NCI-H146 (cell line): ENCODE measurements at regions not wholly inside any gene's neighbourhood (a gene's known extent, or its start where the extent isn't known, plus 50 kb on each side); places are given as distances from the start of the nearest gene placed in this dataset.
"Not testable (repeated sequence)": the region's sequence is repeated elsewhere in the genome, so short reads cannot be mapped to it uniquely, and the experiment has no call there.

ENCODE experiments used
- DNase-seq: peaks from one replicate; lab custom pipeline; 2025; lab: John Stamatoyannopoulos, UW

DNA sequence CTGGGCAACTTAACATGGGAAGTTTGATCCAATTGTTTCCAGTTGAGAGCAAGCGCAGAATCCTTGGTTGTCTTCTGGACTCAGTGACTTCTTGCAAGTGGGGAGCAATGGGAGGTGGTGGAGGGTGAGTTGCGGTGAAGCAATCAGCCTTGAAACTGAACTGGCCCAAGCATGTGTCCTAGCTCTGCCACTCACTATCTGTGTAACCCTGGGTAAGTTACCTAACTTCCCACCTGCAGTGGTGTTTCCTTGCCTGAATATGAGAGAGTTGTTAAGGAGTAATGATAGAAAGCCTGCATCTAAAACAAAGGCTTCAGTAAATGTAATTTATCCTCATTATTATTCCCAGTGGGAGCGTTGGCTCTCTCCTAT, 132.5 kb upstream of the NFIA start:
- no peak for DNase-seq

DNA sequence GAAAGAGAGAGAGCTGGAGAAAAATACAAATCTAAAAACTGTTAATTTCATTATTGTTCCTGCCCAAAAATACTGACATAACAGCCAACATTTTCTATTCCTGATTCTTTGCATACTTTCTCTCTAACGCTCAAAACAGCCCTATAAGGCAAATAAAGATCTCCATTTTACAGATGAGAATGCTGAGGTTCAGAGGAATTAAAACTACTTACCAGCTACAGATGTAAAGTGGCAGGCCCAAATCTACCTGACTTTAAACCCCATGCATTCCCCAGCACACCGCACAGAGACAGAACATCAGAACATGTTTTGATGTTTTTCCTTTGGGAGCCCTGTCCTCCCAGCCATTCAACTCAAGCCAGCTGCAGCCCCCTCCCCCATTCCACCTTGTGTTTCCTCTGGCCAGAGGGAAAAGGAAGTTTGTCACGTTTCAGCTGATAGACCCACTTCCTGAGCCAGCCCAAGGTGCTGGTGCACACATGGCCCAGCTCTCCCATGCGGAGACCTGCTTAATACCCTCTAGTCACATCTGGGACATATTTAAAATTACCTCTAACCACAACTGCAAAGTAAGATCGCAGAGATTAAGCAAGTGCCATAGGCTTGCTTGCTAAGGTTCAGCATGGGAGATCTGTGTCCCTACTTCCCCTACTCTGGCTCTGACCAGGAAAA, 133.1 kb upstream of the NFIA start:
- DNase-seq: no peak

DNA sequence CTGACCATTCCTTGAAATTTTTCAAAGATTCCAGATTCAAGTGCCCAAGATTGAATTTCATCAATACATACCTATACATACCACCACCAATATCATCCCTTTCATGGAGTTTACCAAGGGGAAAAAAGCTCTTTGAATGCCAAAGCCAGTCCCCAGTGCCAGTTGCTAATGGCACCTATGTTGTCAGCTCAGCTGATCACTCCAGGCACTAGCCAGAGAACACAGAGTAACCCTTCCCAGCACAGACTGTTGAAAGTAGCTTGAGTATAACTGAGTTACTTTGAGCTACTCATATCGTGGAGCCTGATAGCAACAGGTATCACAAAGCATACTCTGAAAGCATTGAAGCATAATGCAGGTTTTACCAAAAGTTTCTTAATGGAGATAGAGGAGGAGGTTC, 133.9 kb upstream of the NFIA start:
- DNase-seq: no peak

DNA sequence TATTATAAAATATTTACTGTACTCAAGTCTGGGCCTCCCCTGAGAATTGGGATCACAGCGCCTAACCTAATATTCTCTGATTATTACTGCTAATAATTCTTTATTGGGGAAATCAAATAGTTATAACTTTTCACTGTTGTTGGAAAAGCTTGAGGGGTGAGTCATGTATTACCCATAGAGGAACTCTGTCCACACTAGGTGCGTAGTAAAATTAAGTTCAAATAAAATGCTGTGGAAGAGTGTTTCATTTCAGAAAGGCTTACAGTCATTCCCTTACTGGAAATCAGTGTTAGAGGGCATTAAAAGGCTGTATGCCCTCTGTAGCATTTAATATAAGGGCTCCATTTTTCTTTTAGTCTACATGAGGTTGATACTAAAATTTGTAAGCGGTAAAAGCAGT, 135.0 kb upstream of the NFIA start:
- no peak for DNase-seq

DNA sequence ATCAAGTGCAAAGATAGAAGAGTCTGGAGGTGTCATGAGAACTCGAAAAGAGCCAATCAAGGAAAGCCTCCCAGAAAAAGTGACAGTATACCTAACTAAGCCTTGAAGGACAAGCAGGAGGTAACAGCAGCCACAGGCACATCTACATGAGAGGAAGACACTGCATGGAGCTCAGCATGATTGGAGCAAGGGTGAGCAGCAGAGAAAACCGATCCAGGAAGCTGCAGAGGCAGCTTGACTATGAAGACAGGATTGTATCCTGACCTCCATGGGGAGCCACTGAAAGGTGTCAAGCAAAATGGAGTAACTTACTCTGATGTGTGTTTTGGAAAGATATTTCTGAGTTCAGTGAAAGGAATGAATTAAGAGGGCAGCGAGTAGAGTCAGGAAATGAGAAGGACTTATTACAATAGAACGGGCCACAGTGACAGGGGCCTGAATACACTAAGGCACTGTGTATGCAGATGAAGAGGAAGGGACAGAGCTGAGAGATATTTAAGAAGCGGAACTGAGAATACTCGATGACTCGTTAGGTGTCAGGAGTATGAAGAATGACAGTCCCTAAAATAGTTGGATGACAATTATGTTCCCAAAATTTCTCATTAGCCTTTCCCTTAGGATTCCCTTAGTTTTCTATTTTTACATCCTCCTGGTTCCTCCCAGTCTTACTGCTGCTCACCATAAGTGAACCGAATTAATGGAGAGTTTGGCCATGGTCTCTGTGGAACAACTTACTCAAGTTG, 139.3 kb upstream of the NFIA start:
- no peak for DNase-seq

DNA sequence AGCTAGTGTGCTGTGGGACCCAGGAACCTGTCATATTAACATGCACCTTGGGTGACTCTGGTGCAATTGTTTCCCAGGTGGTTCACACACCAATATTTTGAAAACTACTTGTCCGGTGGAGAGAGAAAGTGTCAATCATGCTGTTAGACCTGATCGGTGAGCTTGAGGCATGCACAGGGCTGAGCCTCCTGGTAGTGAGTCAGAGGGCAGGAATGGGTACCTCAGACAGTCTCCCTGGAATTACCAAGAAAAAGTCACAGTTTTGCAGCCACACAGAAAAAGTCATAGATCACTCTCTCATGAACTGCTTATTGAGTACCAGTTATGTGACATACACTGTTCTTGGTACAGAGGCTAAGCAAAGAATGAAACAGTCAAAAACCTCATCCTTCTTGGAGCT, 140.1 kb upstream of the NFIA start:
- DNase-seq: no peak

DNA sequence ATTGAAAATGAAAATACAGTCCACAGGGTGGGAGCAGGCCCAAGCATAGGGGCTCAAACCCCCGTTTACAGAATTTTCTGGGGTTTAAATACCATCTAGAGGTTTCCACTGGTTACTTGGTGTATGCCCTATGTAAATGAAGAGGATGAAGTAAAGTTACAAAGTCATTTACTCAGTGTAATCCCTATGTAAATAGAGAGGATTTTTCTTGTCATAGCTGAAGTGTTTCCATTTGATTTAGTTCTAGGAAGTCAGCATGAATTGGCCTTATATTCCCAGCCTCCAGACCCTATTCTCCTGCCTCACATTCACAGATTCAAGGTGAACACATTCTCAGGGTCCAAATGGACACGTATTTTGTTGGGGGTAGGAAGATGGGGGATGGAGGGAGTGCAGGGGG, 141.7 kb upstream of the NFIA start:
- not testable (repeated sequence) for DNase-seq

DNA sequence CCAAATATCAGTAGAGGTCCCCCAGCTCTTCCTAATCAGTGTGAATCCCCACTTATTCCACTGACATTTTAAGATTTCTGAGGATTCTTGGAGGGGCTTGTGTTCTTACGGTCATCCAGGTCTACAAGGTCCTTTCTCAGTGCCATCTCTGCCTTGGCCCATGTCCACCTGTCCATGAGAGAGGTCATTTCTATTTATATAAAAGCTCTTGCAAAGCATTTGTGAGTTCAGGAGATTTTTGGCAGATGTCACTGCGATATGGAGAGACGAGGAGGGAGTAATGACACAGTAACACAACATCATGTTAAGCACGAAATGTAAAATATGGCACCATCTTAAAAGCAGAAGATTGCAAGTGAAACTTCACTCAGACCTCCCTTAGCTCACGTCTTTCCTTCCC, 144.6 kb upstream of the NFIA start:
- no peak for DNase-seq

DNA sequence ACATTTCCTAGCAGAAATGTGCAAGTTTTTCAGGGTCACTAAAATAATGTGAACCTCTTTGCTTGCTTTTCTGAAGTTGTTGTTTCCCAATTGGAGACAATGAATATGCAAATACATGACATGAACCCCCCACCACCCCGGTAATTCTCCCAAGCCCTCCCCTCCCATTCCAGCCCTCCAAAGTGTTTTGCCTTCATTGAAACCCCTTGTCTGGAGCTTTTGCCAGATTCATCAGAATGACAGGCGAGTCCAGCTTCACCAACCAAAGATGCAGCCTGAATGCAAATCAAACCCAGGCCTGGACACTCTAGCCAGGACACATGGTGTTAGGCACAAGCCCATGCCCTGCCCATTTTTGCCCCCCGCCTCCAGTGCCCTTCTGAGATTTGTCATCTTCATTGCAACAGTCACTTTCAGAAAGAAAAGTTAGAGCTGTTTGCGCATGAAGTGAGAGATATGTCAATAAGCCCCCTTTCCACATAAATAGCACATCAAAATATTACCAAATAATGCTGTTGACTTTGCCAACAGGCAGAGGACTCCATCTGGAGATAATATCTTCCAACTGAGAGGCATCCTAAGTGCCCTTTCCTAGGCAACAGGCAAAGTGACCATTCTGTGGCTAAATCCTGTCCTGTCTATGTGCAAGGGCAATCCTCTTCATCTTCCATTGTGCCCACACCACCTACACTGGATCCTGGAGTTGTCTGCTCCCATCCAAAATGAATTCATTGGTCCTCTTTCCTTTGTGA, 145.6 kb upstream of the NFIA start:
- no peak for DNase-seq

DNA sequence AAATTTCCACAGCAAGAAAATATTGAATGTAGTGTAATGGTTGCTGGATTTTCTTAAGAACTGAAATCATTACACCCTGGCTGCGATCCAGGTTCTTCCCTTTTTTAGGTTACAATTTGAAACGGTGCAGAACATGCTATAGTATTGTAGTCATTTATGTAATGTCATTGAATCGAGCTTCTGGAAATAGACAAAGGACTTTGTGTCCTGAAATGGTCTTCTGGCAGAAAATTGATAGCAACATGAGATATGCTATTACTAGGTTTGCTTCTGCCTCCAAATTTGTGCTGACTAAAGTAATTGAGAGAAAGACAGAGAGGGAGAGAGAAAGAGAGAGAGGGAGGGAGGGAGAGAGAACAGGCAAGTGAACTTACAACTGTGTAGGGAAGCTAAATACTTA, 146.2 kb upstream of the NFIA start:
- DNase-seq: no peak

DNA sequence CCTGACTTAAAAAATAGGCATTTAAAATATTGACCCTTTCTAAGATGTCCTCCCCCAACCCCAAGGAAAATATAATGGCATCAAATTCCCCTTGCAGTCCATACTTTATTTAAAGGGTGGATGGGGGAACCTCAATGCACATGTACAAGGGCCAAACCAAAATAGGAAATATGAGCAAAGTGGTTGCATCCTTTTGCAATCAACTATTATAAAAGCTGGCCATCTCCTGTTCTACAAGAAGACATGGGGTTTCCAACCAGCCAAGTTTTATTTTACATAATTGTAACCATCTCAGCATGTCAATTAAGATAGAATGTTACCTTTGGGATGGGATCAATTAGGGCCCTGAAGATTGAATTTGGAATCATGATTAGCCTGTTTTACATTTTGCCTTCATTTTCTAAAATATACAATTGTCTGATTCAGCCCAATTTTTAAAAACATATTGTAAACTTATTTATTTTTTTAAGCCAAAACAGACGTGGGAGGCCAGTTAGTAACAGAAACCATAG, 146.7 kb upstream of the NFIA start:
- DNase-seq: no peak

DNA sequence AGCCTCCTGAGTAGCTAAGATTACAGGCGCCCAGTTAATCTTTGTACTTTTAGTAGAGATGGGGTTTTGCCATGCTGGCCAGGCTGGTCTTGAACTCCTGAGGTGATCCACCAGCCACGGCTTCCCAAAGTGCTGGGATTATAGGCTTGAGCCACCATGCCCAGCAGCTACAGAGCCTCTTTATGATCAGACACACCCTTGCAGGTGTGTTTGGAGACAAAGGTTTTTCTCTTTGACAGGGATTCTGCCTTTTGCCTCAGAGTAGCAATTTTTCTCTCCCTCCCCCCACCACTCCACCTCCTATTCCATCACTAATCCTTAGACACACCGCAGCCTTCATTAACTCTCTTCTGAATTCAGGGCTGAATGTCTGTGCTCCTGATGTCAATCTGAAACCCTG, 152.2 kb upstream of the NFIA start:
- DNase-seq: no peak

DNA sequence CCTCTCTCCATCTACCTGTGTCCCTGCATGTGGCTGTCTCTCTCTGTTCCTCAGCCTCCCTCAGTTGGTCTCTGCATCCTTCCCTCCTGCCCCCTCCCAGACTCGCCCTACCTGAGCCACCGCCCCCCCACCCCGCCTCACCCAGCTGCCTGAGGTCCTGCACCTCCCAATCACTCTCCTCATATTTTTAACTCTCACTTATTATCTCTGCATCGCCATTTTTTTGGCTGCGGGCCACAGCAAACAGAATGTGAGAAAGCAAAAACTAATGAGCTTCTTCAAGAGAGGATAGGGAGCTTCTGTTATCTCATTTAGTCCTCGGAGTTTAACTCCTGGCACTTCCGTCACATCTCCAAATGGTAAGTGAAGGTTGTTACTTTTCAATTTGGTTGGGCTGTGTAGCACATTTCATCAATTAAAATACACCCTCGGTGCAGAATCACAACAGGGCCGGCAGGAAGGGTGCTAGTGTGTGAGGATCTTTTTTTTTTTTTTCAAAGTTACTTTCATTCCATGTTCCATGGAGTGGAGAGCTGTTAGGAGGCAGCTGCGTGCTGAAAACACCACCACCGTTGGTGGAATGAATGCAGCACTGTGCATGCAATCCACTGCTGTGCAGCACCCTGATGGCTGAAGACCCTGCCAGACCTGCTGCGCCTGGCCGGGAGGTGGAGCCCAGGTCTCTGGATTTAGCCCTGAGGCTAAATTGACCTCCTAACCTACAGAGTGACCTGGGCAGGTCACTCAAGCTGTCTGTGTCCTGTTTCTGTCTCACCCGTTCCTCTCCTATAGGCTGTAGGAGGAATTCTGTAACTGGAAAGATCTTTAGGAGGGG, 157.2 kb upstream of the NFIA start:
- DNase-seq: no peak

DNA sequence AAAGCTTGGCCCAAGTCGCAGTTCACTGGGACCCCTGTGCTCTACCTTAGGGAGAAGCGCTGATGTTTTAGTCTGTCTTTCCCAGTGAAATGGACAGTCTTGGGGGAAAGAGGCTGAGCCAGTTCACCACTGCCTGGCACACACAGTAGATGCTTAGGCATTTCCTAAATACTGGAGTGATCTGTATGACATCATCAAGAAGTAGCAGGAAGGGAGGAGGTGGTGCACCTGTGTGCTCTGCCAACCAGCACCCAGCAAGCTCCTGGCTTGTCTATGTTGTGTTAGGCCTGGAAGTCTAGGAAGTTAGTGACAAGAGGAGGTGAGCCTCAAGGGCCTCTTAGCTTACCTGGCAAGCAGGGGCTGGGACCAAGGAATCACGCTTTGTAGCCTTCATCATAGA, 158.2 kb upstream of the NFIA start:
- DNase-seq: no peak

DNA sequence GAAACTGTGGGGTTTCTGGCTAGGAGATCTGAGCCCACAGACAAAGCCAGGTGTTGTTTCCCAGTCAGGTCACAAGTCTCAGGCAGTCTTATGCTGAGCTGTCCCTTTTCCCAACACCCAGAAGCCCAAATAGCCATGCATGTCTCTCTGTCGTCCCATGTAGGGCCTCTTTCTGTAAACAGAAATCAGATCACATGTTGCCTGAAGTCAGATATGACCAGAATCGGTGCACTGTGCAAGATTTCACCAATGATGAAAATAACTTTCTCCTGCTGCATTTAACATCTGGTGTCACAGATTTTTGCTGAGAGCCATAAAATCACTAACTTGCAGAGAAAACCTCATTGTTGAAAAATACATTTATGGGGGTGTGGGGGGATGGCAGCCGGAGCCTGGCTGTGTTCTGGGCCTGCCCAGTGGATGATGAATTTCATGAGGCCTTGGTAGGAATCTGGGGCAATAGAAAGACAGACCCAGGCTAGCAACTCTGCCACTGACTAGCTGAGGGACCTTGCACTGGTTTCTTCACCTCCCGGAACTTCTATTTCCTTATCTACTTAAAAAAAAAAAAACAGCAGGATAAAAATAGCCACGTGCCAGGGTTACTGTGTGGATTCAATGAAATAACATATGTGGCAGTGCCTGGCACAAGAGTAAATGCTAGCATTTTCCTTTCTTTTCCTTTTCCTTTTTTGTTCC, 158.8 kb upstream of the NFIA start:
- DNase-seq: no peak

DNA sequence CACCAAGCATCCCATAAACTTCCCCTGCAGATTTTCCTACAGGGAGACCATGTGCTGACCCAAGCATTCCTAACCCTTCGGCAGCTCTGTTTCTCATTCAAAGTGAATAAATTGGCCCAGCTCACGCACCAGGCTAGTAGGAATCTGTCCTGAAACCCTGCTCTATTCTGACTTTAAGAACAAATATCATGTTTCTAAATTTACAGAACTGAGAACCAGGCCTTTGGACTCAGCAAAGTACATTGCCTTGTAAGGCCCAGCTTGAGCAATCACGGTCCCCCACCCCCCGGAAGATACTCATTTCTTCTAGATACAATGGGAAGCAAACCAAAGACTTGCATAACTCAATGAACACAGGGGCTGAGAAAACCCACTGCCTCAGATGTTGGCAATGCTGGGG, 160.1 kb upstream of the NFIA start:
- no peak for DNase-seq

DNA sequence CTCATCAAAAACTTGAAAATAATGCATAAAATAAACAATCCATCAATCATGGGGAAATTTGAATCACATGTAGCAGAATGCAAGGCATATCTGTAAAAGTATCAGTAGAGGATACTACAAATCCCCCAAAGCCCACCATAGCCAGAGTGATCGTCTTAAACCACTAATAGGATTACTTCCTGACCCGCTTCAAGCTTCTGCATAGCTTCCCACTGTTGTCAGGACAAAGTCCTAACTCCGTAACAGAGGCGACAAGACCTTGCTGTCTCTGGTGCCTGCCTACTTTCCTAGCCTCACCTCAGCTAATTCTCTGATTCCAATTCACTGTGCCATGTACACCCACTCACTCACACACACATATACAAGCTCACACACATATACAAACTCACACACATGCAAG, 161.2 kb upstream of the NFIA start:
- no peak for DNase-seq

DNA sequence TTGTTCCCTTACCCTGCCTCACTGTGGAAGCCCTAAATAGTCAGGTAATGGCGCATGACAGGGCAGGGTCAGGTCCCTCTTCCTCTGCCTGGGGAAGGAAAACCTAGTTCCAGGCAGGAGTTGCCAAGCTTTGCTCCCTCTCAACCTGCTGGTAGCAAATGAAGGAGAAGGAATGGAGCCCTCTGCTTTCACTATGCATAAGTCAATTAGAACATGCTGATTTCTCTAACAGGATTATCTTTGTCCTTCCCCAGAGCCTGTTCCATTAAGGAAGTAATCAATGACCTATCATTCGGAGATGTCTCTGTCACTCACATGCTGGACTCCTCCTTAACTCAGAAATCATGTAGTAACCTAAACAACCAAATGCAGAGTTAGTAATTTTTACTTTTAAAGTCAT, 161.8 kb upstream of the NFIA start:
- DNase-seq: no peak

DNA sequence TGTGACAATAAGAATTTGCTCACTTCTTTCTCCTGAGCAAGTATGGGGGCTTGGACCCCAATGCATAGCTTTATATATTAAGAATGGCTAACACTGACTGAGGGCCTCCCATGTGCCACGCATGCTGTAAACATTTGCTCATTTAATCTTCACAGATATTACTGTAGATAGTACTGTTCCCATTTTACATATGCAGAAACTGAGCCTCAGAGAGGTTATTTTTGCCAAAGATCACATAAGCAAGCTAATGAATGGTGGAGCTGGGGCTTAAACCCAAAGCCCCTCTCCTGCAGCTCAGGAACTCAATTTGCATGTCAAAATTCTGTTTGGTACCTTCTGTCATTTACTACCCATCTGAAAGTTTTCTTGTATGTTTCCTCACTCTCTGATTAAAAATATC, 163.5 kb upstream of the NFIA start:
- no peak for DNase-seq

DNA sequence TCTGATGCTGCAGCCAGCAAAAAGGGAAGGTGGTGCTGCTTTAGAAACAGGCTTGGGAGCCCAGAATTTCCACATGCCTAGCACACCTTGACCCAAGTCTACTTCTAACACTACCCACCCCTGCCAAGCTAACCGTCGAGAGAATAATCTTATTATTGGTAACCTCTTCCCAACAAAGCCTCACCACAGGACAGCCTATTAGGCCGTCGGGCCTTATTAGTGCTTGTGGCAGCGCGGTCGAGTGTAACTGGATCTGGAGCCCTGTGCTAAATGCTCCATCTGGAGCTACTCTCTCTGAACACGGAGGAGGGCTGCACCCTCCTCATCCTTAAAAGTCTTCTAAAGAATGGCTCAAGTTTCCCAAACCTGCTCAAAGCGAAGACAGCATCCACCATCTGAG, 165.5 kb upstream of the NFIA start:
- DNase-seq: no peak

DNA sequence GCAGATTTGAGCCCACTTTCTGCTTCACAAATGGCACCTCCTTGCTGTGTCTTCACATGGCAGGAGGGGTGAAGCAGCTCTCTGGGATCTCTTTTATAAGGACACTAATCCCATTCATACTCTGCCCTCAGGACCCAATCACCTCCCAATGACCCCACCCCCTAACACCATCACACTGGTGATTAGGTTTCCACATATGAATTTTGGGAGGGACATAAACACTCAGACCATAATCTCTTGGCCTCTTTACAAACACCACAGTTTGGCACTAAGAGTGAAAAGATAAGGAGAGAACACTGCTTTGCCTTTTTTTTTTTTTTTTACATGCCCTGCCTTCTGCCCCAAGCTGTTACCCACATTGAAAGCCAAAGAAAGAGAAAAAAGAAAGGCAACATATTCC, 166.2 kb upstream of the NFIA start:
- DNase-seq: no peak

DNA sequence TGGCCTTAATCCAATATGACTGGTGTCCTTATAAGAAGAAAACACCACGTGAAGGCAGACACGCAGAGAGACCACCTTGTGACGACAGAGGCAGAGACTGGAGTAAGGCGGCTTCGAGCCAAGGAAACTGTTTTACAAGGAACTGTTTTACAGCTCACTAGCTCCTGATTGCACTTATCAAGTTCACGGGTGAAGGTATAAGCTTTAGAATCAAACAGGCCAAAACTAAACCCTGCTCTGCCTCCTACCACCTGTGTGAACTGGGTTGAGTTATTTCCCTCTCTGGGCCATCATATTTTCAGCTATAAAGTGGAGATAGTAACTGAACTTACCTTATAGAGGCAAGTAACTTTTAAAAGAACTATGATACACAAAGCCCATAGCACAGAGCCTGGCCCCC, 166.9 kb upstream of the NFIA start:
- DNase-seq: no peak
